HepG2 (cell line): ENCODE measurements at regions not wholly inside any gene's neighbourhood (a gene's known extent, or its start where the extent isn't known, plus 50 kb on each side); places are given as distances from the start of the nearest gene placed in this dataset.

Experiments
- ATAC-seq: fragments of 200-7000 bp; cut with Tn5 transposase; 3 replicates; pipeline ENCODE4 v1.9.1; 2020; ENCODE audit warnings: mild to moderate bottlenecking, moderate library complexity
- BruUV-seq: library from RNA; stranded (reverse); fragments of 400-500 nt; replicated peaks from 2 replicates; lab custom pipeline; 2021; lab: Mats Ljungman, UMichigan
- CTCF ChIA-PET: fragments of 300-600 bp; formaldehyde crosslinking; extraction: SDS; loops from one replicate; lab custom pipeline; 2021; ENCODE audit warnings: low total read pairs, inconsistent platforms, low intra/inter-chr PET ratio; lab: Yijun Ruan, JAX
- POLR2A ChIA-PET: fragments of 350-600 bp; sonication (Branson Sonifier 250); formaldehyde crosslinking; loops from one replicate; lab custom pipeline; 2020; ENCODE audit warnings: antibody characterized with exemption, inconsistent platforms; lab: Yijun Ruan, JAX
- DNase-seq: peaks from one replicate; pipeline ENCODE4 v3.0.0-alpha.2; 2015; ENCODE audit warnings: low spot score
- FAIRE-seq: peaks from 3 replicates; lab custom pipeline; 2011; peaks lifted over from hg19 to GRCh38; lab: Jason Lieb, UNC
- H2AFZ ChIP-seq: one replicate; pipeline ENCODE4 v1.6.1; 2011; ENCODE audit warnings: low read length, inconsistent platforms
- H3K27ac ChIP-seq: fragments of 300-600 bp; 3 replicates; pipeline ENCODE4 v1.8.0; 2011; ENCODE audit warnings: mixed run types, mild to moderate bottlenecking, mixed read lengths, low read length, inconsistent platforms; ENCODE audit not compliant: insufficient read depth; ENCODE audit errors: extremely low read length
- H3K27me3 ChIP-seq, 2 experiments: fragments of 200-600 bp in 1 of 2; 2 replicates in 1 of 2; 3 replicates in 1 of 2; pipeline versions ENCODE4 v1.6.0 to v1.8.0; 2011; ENCODE audit warnings: low read length in 2 of 2, mild to moderate bottlenecking in 2 of 2, moderate library complexity in 2 of 2, inconsistent platforms in 1 of 2; ENCODE audit not compliant: insufficient read depth in 2 of 2, control insufficient read depth in 1 of 2
- H3K36me3 ChIP-seq, 2 experiments: fragments of 200-600 bp in 1 of 2; replicated peaks in 1 of 2; 2 replicates in 1 of 2; 3 replicates in 1 of 2; pipeline versions ENCODE4 v1.5.1 to v1.8.0; 2011; ENCODE audit warnings: low read length in 2 of 2, inconsistent platforms in 1 of 2; ENCODE audit not compliant: insufficient read depth in 2 of 2, control insufficient read depth in 1 of 2
- H3K4me1 ChIP-seq: 2 replicates; pipeline ENCODE4 v1.5.1; 2012; ENCODE audit warnings: low read length, inconsistent platforms; ENCODE audit not compliant: insufficient read depth
- H3K4me2 ChIP-seq: 2 replicates; pipeline ENCODE4 v1.6.0; 2011; ENCODE audit warnings: low read depth, low read length, inconsistent platforms
- H3K4me3 ChIP-seq, 3 experiments: fragments of 200-600 bp in 1 of 3; sonication (generic), shearing (Covaris generic) in 1 of 3; replicated peaks in 1 of 3; 2 replicates each; pipeline ENCODE4 v1.5.1; 2011 to 2016; ENCODE audit warnings: low read length in 3 of 3, inconsistent platforms in 2 of 3, low read depth in 2 of 3, mild to moderate bottlenecking in 2 of 3, control low read depth in 1 of 3, mixed read lengths in 1 of 3; ENCODE audit not compliant: insufficient read depth in 1 of 3
- H3K79me2 ChIP-seq: one replicate; pipeline ENCODE4 v1.6.1; 2011; ENCODE audit warnings: low read length, inconsistent platforms; ENCODE audit not compliant: insufficient read depth
- H3K9ac ChIP-seq: 2 replicates; pipeline ENCODE4 v1.6.0; 2011; ENCODE audit warnings: mild to moderate bottlenecking, low read depth, low read length, inconsistent platforms; ENCODE audit not compliant: insufficient read depth
- H3K9me3 ChIP-seq: 2 replicates; pipeline ENCODE4 v1.5.1; 2012; ENCODE audit warnings: mild to moderate bottlenecking, low read length
- H4K20me1 ChIP-seq: 2 replicates; pipeline ENCODE4 v1.6.0; 2011; ENCODE audit warnings: inconsistent platforms, mild to moderate bottlenecking, low read length, moderate library complexity; ENCODE audit not compliant: insufficient read depth
- KLF13 ChIP-seq: sonication (generic); formaldehyde crosslinking; IDR thresholded peaks from 2 replicates; pipeline ENCODE4 v1.4.0; 2020; ENCODE audit warnings: mild to moderate bottlenecking, missing genetic modification reagents
- MTF1 ChIP-seq: sonication (generic); formaldehyde crosslinking; IDR thresholded peaks from 2 replicates; pipeline ENCODE4 v1.5.0; 2020; ENCODE audit warnings: missing genetic modification reagents
- NR2F2 ChIP-seq: IDR thresholded peaks from 2 replicates; pipeline ENCODE4 v1.6.1; 2012; ENCODE audit warnings: low read depth, inconsistent platforms, borderline replicate concordance
- SAFB2 ChIP-seq: sonication (generic); formaldehyde crosslinking; IDR thresholded peaks from 2 replicates; pipeline ENCODE4 v1.5.1; 2020; ENCODE audit warnings: missing genetic modification reagents, low read depth, mild to moderate bottlenecking, borderline replicate concordance
- WGBS: methylation state at CpG from one replicate; pipeline ENCODE4 v1.1.6; 2017; ENCODE audit warnings: low lambda C conversion rate; 5-methylcytosine and 5-hydroxymethylcytosine counted together
- in situ Hi-C: cut with HindIII; loops from 2 replicates; pipeline ENCODE4 v1.10.0; 2017; ENCODE audit warnings: low pct_unique_long_range_greater_than_20kb; ENCODE audit not compliant: extremely low pct_ligation_motif_present
- intact Hi-C: fragments of 100-400 bp; cut with micrococcal nuclease; formaldehyde crosslinking; loops from one replicate; pipeline ENCODE4 v1.10.0; 2022; ENCODE audit not compliant: unreplicated experiment
- TF ChIP-seq, protein P1 (sequence below): sonication (generic); formaldehyde crosslinking; IDR thresholded peaks from 2 replicates; pipeline ENCODE4 v1.5.1; 2020; ENCODE audit warnings: missing genetic modification reagents, mild to moderate bottlenecking, borderline replicate concordance
- TF ChIP-seq, protein P2 (sequence below): fragments of 450-650 bp; IDR thresholded peaks from 2 replicates; pipeline ENCODE4 v1.6.1; 2016

DNA sequence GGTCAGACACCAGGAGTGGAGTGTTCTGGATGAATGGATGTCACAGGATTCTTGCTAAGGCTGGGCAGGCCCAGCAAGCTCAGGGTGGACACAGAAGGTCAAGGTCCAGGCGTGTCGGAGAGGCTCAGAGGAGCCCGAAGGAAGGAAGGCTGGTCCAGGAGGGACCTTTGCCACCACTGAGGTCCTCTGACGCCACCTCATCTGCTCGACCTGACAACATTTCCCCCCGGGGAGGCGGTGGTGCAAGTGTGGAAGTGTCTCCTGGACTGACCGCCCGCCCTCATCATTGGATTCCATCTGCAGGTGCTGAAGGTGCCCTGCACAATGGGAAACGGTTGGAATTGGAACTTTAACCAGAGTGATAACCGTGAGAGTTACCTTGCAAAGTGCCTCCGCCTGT, 124.6 kb downstream of the RTP5 start (continued):
- TF ChIP-seq, protein P1, sequence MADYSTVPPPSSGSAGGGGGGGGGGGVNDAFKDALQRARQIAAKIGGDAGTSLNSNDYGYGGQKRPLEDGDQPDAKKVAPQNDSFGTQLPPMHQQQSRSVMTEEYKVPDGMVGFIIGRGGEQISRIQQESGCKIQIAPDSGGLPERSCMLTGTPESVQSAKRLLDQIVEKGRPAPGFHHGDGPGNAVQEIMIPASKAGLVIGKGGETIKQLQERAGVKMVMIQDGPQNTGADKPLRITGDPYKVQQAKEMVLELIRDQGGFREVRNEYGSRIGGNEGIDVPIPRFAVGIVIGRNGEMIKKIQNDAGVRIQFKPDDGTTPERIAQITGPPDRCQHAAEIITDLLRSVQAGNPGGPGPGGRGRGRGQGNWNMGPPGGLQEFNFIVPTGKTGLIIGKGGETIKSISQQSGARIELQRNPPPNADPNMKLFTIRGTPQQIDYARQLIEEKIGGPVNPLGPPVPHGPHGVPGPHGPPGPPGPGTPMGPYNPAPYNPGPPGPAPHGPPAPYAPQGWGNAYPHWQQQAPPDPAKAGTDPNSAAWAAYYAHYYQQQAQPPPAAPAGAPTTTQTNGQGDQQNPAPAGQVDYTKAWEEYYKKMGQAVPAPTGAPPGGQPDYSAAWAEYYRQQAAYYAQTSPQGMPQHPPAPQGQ (CRISPR knock-in tag), result no peak
- no peak for TF ChIP-seq KLF13 (CRISPR knock-in tag)
- TF ChIP-seq NR2F2, result no peak

DNA sequence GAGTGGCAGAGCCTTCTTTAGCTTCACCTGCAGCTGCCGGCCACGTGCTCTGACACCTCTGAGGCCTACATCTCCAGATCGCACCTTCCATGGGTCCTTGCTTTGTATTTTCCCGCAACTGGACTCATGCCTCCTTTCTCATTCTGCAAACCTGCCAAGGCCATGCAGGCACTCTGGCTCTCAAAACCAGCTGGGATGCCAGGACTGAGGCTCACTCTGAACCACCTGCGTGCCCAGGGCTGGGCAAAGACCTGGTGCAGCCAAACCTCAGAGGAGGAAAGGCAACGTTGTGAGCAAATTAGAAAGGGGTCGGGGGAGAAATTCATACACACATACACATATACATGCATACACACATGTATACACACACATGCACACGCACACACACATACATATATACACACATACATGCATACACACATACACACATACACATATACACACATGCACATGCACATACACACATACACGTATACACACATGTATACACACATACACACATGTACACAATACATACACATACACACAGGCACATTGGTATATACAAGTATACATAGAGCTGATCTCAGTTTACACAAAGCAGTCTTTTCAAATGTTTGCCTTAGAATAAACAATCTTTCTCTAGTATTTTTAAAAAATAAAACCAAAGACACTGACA, 125.2 kb downstream of the RTP5 start:
- Histone ChIP-seq H3K9me3 (peaks cover 6% of the 10 kb centered on the region; the same call in 1 of the 2 replicates), H4K20me1 (no peaks in the 10 kb centered on the region), H3K27me3 (peaks cover 11 to 66% of the 10 kb centered on the region in 2 experiments), H3K4me2 (no peak overlapping the region), H3K27ac (no peak overlapping the region), H3K79me2 (no peaks in the 10 kb centered on the region), H3K4me1 (no peaks in the 10 kb centered on the region), H3K36me3 (no peaks in the 10 kb centered on the region), H3K4me3 (no peak overlapping the region), H2AFZ (no peak overlapping the region), H3K9ac (no peak overlapping the region)
- no TSS peak for BruUV-seq
- DNase-seq (no peak), ATAC-seq (no peak), FAIRE-seq (no peak)
- POLR2A ChIA-PET, result no interaction called here
- in situ Hi-C loops (no loop called here), intact Hi-C loops (no loop called here)
- CTCF ChIA-PET, result no interaction called here
- TF ChIP-seq, protein P2, sequence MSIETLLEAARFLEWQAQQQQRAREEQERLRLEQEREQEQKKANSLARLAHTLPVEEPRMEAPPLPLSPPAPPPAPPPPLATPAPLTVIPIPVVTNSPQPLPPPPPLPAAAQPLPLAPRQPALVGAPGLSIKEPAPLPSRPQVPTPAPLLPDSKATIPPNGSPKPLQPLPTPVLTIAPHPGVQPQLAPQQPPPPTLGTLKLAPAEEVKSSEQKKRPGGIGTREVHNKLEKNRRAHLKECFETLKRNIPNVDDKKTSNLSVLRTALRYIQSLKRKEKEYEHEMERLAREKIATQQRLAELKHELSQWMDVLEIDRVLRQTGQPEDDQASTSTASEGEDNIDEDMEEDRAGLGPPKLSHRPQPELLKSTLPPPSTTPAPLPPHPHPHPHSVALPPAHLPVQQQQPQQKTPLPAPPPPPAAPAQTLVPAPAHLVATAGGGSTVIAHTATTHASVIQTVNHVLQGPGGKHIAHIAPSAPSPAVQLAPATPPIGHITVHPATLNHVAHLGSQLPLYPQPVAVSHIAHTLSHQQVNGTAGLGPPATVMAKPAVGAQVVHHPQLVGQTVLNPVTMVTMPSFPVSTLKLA, result peak; percentile 87
- TF ChIP-seq SAFB2 (no peak), MTF1 (no peak)
- WGBS, result 52% methylated on average over 9 of the region's 9 CpGs
